ENCODE measurements at regions not wholly inside any gene's neighbourhood (a gene's known extent, or its start where the extent isn't known, plus 50 kb on each side); places are given as distances from the start of the nearest gene placed in this dataset.

DNA sequence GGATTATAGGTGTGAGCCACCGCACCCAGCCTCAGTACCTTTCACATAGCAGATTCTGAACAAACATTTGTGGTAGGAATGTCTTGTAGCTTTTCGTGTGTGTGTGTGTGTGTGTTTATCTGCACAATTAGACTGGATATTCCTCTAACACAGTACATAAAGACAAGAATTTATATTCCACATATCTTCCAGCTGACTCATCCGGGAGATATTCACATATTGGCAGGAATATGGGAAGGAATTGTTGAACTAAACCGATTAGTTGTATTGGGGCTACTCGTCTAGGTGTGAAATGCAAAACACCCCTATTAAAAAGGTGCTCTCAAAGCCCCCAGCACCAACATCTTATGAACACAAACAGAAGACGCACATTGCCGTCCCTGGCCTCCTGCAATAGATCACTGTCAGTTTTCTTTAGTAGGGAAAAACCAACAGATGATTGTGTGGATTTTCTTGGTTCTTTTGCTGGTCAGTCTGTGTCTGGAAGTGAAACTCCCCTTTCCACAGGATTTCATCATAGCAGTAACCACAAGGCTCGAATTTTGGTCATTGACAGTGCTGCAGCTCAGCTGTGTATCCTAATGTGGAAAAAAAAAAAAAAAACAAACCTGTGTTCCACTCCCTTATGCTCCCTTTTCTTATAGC is 208.5 kb upstream of the ACVR2A start:
- TF ChIP-seq, protein P1, sequence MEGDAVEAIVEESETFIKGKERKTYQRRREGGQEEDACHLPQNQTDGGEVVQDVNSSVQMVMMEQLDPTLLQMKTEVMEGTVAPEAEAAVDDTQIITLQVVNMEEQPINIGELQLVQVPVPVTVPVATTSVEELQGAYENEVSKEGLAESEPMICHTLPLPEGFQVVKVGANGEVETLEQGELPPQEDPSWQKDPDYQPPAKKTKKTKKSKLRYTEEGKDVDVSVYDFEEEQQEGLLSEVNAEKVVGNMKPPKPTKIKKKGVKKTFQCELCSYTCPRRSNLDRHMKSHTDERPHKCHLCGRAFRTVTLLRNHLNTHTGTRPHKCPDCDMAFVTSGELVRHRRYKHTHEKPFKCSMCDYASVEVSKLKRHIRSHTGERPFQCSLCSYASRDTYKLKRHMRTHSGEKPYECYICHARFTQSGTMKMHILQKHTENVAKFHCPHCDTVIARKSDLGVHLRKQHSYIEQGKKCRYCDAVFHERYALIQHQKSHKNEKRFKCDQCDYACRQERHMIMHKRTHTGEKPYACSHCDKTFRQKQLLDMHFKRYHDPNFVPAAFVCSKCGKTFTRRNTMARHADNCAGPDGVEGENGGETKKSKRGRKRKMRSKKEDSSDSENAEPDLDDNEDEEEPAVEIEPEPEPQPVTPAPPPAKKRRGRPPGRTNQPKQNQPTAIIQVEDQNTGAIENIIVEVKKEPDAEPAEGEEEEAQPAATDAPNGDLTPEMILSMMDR (IDR thresholded peaks at IDR 0.05) = no peak
- TF ChIP-seq POLR2AphosphoS5 (IDR thresholded peaks at IDR 0.05) (no peak), POLR2A (IDR thresholded peaks at IDR 0.05) (no peak), EP300 (IDR thresholded peaks at IDR 0.05) (no peak)
